PC-9 (cell line): ENCODE measurements at regions not wholly inside any gene's neighbourhood (a gene's known extent, or its start where the extent isn't known, plus 50 kb on each side); places are given as distances from the start of the nearest gene placed in this dataset.

Source experiments
- BruUV-seq: library from RNA; stranded (reverse); fragments of 400-500 nt; replicated peaks from 2 replicates; lab custom pipeline; 2021; lab: Mats Ljungman, UMichigan
- CTCF ChIA-PET: fragments of 300-600 bp; sonication (Branson Sonifier 250); formaldehyde crosslinking; loops from one replicate; lab custom pipeline; 2022; ENCODE audit warnings: antibody characterized with exemption; lab: Charles Lee
- POLR2A ChIA-PET: fragments of 300-600 bp; sonication (Branson Sonifier 250); formaldehyde crosslinking; loops from one replicate; lab custom pipeline; 2022; ENCODE audit warnings: antibody characterized with exemption; ENCODE audit not compliant: unreplicated experiment; lab: Charles Lee
- DNase-seq, 2 experiments: peaks; one replicate each; pipeline versions ENCODE4 v3.0.0 to v3.0.0-alpha.2; 2015 to 2022; ENCODE audit warnings: mixed read lengths in 1 of 2
- H2AFZ ChIP-seq: fragments of 200-600 bp; sonication (generic); 2 replicates; pipeline ENCODE4 v1.8.1; 2017; ENCODE audit warnings: antibody characterized with exemption
- H3F3A ChIP-seq: fragments of 200-600 bp; sonication (generic); 2 replicates; pipeline ENCODE4 v1.8.1; 2017; ENCODE audit warnings: antibody characterized with exemption, mild to moderate bottlenecking, low read depth; ENCODE audit not compliant: insufficient read depth
- H3K27ac ChIP-seq: fragments of 200-600 bp; sonication (generic); 2 replicates; pipeline ENCODE4 v1.6.1; 2016; ENCODE audit warnings: mixed run types
- H3K27me3 ChIP-seq: fragments of 200-600 bp; sonication (generic); 2 replicates; pipeline ENCODE4 v1.6.1; 2016; ENCODE audit warnings: low read depth, mixed run types; ENCODE audit not compliant: insufficient read depth
- H3K36me3 ChIP-seq: fragments of 200-600 bp; sonication (generic); 2 replicates; pipeline ENCODE4 v1.6.1; 2016; ENCODE audit warnings: low read depth, mixed run types
- H3K4me1 ChIP-seq: fragments of 200-600 bp; sonication (generic); replicated peaks from 2 replicates; pipeline ENCODE4 v1.6.1; 2016; ENCODE audit warnings: mixed run types; ENCODE audit not compliant: insufficient read depth
- H3K4me2 ChIP-seq: fragments of 200-600 bp; sonication (generic); 2 replicates; pipeline ENCODE4 v1.6.1; 2017; ENCODE audit warnings: mixed run types
- H3K4me3 ChIP-seq: fragments of 200-600 bp; sonication (generic); 2 replicates; pipeline ENCODE4 v1.6.1; 2016; ENCODE audit warnings: mixed run types
- H3K79me2 ChIP-seq: fragments of 200-600 bp; sonication (generic); 2 replicates; pipeline ENCODE4 v1.6.1; 2017; ENCODE audit warnings: low read depth, mixed run types
- H3K9me2 ChIP-seq: fragments of 200-600 bp; sonication (generic); 2 replicates; pipeline ENCODE4 v1.8.1; 2017; ENCODE audit warnings: mild to moderate bottlenecking; ENCODE audit not compliant: insufficient read depth
- H3K9me3 ChIP-seq: fragments of 200-600 bp; sonication (generic); 2 replicates; pipeline ENCODE4 v1.8.1; 2016; ENCODE audit warnings: low read depth; ENCODE audit not compliant: insufficient read depth
- H4K20me1 ChIP-seq: fragments of 200-600 bp; sonication (generic); 2 replicates; pipeline ENCODE4 v1.8.1; 2017; ENCODE audit not compliant: insufficient read depth
- EZH2 ChIP-seq: fragments of 200-600 bp; sonication (generic); IDR thresholded peaks from 2 replicates; pipeline ENCODE4 v1.8.0; 2017; ENCODE audit warnings: antibody characterized with exemption, low read depth
- intact Hi-C: fragments of 100-400 bp; cut with micrococcal nuclease; formaldehyde crosslinking; loops from one replicate; pipeline ENCODE4 v1.10.0; 2022; ENCODE audit not compliant: unreplicated experiment
- TF ChIP-seq, protein P1 (sequence below): fragments of 200-600 bp; sonication (generic); conservative IDR thresholded peaks from 2 replicates; pipeline ENCODE4 v1.6.1; 2017; ENCODE audit warnings: mixed run types, antibody characterized with exemption, mild to moderate bottlenecking, moderate library complexity

DNA sequence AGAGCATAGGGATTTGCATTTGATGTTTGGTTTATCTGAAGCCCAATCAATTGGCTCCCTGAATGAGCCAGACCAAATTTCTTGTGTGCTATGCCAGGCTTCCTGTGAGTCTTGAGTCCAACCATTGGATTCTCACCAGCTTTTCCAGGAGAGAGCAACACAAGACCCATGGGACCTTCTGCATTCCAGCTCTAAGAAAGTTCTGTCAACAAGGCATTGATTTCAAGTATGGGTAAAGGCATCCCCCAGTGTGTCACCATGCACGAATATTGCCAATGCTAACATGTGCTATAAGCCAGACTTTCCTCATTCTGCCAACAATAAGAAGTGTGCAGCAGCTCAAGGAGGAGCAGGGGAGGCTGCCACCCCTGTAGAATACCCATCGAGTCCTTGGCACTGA lies 266.6 kb downstream of the ETAA1 start:
- H3K79me2 ChIP-seq, result no peaks in the 10 kb centered on the region
- H4K20me1 ChIP-seq, result no peaks in the 10 kb centered on the region
- no peak overlapping the region for H3K4me2 ChIP-seq
- no peaks in the 10 kb centered on the region for H3K27me3 ChIP-seq
- intact Hi-C loops, result no loop called here
- POLR2A ChIA-PET, result no interaction called here
- TF ChIP-seq, protein P1, sequence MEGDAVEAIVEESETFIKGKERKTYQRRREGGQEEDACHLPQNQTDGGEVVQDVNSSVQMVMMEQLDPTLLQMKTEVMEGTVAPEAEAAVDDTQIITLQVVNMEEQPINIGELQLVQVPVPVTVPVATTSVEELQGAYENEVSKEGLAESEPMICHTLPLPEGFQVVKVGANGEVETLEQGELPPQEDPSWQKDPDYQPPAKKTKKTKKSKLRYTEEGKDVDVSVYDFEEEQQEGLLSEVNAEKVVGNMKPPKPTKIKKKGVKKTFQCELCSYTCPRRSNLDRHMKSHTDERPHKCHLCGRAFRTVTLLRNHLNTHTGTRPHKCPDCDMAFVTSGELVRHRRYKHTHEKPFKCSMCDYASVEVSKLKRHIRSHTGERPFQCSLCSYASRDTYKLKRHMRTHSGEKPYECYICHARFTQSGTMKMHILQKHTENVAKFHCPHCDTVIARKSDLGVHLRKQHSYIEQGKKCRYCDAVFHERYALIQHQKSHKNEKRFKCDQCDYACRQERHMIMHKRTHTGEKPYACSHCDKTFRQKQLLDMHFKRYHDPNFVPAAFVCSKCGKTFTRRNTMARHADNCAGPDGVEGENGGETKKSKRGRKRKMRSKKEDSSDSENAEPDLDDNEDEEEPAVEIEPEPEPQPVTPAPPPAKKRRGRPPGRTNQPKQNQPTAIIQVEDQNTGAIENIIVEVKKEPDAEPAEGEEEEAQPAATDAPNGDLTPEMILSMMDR, result no peak
- no peak for TF ChIP-seq EZH2
- no peak overlapping the region for H3K27ac ChIP-seq
- no peaks in the 10 kb centered on the region for H3K9me3 ChIP-seq
- no peaks in the 10 kb centered on the region for H3K4me1 ChIP-seq
- H3K4me3 ChIP-seq, result no peak overlapping the region
- CTCF ChIA-PET, result no interaction called here
- H2AFZ ChIP-seq, result no peak overlapping the region
- no peaks in the 10 kb centered on the region for H3F3A ChIP-seq
- DNase-seq, result no peak
- BruUV-seq, result no TSS peak
- H3K36me3 ChIP-seq, result no peaks in the 10 kb centered on the region
- no peaks in the 10 kb centered on the region for H3K9me2 ChIP-seq

GRCh38 chr2:67666386-67667053 lies 269.4 kb downstream of the ETAA1 start:
- no peaks in the 10 kb centered on the region for H3K36me3 ChIP-seq
- no peak overlapping the region for H2AFZ ChIP-seq
- H3K9me3 ChIP-seq, result no peaks in the 10 kb centered on the region
- no peak overlapping the region for H3K4me3 ChIP-seq
- H3K4me2 ChIP-seq, result no peak overlapping the region
- POLR2A ChIA-PET, result no interaction called here
- no peaks in the 10 kb centered on the region for H4K20me1 ChIP-seq
- TF ChIP-seq EZH2, result no peak
- TF ChIP-seq, protein P1, result no peak
- no peak overlapping the region for H3K27ac ChIP-seq
- H3K4me1 ChIP-seq, result no peaks in the 10 kb centered on the region
- intact Hi-C loops, result no loop called here
- no peaks in the 10 kb centered on the region for H3K79me2 ChIP-seq
- CTCF ChIA-PET, result no interaction called here
- H3K27me3 ChIP-seq, result no peaks in the 10 kb centered on the region
- no peaks in the 10 kb centered on the region for H3F3A ChIP-seq
- no TSS peak for BruUV-seq
- H3K9me2 ChIP-seq, result no peaks in the 10 kb centered on the region
- no peak for DNase-seq

- DNase-seq, result no peak
- no peak overlapping the region for H3K4me2 ChIP-seq
- H3K9me2 ChIP-seq, result no peaks in the 10 kb centered on the region
- no TSS peak for BruUV-seq
- no peaks in the 10 kb centered on the region for H3K27me3 ChIP-seq
- ChIA-PET POLR2A (interaction anchor here (0.6 kb wide), 1 partner anchor 91 kb away, joined by 5 read pairs; no protein-coding TSS in a partner anchor), CTCF (no interaction called here)
- H3K36me3 ChIP-seq, result no peaks in the 10 kb centered on the region
- intact Hi-C loops, result no loop called here
- H2AFZ ChIP-seq, result no peak overlapping the region
- H3K4me1 ChIP-seq, result no peaks in the 10 kb centered on the region
- H3K79me2 ChIP-seq, result no peaks in the 10 kb centered on the region
- H3K4me3 ChIP-seq, result no peak overlapping the region
- H4K20me1 ChIP-seq, result no peaks in the 10 kb centered on the region
- no peaks in the 10 kb centered on the region for H3K9me3 ChIP-seq
- TF ChIP-seq, protein P1, result no peak
- no peak for TF ChIP-seq EZH2
- H3F3A ChIP-seq, result peaks cover 2% of the 10 kb centered on the region; the same call in 1 of the 2 replicates
- H3K27ac ChIP-seq, result no peak overlapping the region
Observed at GRCh38 chr2:67667054-67667908, 270.1 kb downstream of the ETAA1 start.
